Liver (tissue), 3 donors: ENCODE measurements at regions not wholly inside any gene's neighbourhood (a gene's known extent, or its start where the extent isn't known, plus 50 kb on each side); places are given as distances from the start of the nearest gene placed in this dataset.

Source experiments
- EGR1 ChIP-seq, 2 donors: IDR thresholded peaks; 2 replicates each; pipeline ENCODE4 v1.6.1; 2016 to 2018; ENCODE audit warnings: antibody characterized with exemption in 2 of 2, low read depth in 2 of 2
- RAD21 ChIP-seq, 2 donors: IDR thresholded peaks; 2 replicates each; pipeline ENCODE4 v1.6.1; 2016; ENCODE audit warnings: antibody characterized with exemption in 2 of 2, mild to moderate bottlenecking in 2 of 2
- SP1 ChIP-seq: IDR thresholded peaks from 2 replicates; pipeline ENCODE4 v1.6.1; 2018; ENCODE audit warnings: antibody characterized with exemption, mild to moderate bottlenecking
- YY1 ChIP-seq: IDR thresholded peaks from 2 replicates; pipeline ENCODE4 v1.6.1; 2016; ENCODE audit warnings: antibody characterized with exemption, mild to moderate bottlenecking
- TF ChIP-seq, protein P1 (sequence below): fragments of 150-350 bp; IDR thresholded peaks from 2 replicates; pipeline ENCODE4 v1.5.1; 2017; ENCODE audit warnings: improper control_type of control experiment, low read depth, low read length; ENCODE audit not compliant: missing input control
- donor health status: healthy.
- donor health status: healthy.

DNA sequence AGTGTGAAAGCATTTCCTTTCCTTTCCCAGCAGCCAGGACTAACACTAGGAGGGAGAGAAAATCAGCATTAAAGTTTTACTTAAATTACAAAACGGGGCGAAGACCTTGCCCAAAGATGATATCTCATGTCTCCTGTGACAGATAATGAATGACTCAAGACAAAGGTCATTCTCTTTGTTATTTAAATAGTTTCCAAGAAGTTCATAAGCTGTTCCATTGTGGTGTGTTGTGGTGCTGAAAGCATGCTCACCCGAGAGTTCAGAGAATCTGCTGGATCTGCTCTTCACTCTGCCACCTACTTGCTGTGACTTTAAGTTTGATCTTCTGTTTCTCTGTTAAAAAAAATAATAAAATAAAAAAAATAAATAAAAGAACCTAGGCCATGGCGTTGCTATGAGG is 265.9 kb upstream of the NR4A3 start:
- TF ChIP-seq, protein P1, sequence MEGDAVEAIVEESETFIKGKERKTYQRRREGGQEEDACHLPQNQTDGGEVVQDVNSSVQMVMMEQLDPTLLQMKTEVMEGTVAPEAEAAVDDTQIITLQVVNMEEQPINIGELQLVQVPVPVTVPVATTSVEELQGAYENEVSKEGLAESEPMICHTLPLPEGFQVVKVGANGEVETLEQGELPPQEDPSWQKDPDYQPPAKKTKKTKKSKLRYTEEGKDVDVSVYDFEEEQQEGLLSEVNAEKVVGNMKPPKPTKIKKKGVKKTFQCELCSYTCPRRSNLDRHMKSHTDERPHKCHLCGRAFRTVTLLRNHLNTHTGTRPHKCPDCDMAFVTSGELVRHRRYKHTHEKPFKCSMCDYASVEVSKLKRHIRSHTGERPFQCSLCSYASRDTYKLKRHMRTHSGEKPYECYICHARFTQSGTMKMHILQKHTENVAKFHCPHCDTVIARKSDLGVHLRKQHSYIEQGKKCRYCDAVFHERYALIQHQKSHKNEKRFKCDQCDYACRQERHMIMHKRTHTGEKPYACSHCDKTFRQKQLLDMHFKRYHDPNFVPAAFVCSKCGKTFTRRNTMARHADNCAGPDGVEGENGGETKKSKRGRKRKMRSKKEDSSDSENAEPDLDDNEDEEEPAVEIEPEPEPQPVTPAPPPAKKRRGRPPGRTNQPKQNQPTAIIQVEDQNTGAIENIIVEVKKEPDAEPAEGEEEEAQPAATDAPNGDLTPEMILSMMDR: no peak
- no peak for TF ChIP-seq EGR1 (IDR thresholded peaks at IDR 0.05; ENCODE audit: low read depth in 2 of 2)
- TF ChIP-seq SP1: no peak
- no peak for TF ChIP-seq RAD21 (IDR thresholded peaks at IDR 0.05)
- no peak for TF ChIP-seq YY1
